GM12892 (cell line): ENCODE measurements at regions not wholly inside any gene's neighbourhood (a gene's known extent, or its start where the extent isn't known, plus 50 kb on each side); places are given as distances from the start of the nearest gene placed in this dataset.

Source experiments
- POLR2A ChIP-seq: IDR thresholded peaks from 2 replicates; pipeline ENCODE4 v1.6.1; 2011; ENCODE audit warnings: low read depth, low read length, control low read depth
- POLR2AphosphoS5 ChIP-seq: IDR thresholded peaks from 2 replicates; pipeline ENCODE4 v1.6.1; 2011; ENCODE audit warnings: low read depth, low read length, control low read depth
- TAF1 ChIP-seq: IDR thresholded peaks from 2 replicates; pipeline ENCODE4 v1.6.1; 2011; ENCODE audit warnings: low read depth, mild to moderate bottlenecking, control low read depth, low read length, borderline replicate concordance

DNA sequence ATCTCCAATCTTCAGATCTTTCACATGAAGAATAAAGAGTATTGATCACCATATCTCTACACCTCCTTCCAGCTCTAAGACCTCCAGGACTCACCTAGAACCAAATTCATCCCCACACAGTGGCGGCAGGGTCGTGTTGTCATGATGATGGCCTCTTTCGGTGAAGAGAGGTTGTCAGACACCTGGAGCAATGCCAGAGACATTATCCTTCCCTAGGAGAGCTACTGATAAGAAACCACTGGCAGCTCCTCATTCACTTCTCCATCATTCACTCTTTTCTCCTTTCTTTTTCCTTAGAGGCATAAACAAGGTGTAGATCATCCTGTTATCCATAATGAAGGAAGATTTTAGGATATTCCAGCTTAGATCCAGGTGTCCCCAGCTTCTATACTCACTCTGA is 197.9 kb upstream of the TNP1 start:
- TF ChIP-seq POLR2AphosphoS5 = no peak
- no peak for TF ChIP-seq POLR2A
- TF ChIP-seq TAF1 = no peak
